GM19372 (cell line): ENCODE measurements at regions not wholly inside any gene's neighbourhood (a gene's known extent, or its start where the extent isn't known, plus 50 kb on each side); places are given as distances from the start of the nearest gene placed in this dataset.
"Not testable (repeated sequence)": the region's sequence is repeated elsewhere in the genome, so short reads cannot be mapped to it uniquely, and the experiment has no call there.

ENCODE experiments used
- ATAC-seq: cut with Tn5 transposase; IDR thresholded peaks from one replicate; pipeline ENCODE4 v1.9.1; 2021; ENCODE audit warnings: mild to moderate bottlenecking, low read depth, moderate library complexity; ENCODE audit not compliant: unreplicated experiment

DNA sequence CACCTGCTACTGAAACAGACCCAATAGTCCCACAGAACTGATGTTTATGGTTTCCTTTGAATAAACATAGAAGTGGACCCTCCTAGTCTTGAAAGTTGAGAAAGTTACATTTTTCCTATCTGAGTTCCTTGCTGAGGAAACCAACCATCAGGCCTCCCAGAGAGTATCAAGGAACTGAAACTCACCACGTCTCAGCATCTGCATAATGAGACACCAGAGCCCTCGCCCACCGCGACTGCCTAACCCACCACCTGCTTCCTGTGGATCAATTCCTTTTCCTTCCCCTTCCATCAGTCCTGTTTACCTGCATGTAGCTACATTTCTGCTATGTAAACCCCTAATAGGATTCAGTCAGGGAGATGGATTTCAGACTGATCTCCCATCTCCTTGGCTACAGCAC lies 443.2 kb upstream of the TMEM132C start:
- no peak for ATAC-seq

DNA sequence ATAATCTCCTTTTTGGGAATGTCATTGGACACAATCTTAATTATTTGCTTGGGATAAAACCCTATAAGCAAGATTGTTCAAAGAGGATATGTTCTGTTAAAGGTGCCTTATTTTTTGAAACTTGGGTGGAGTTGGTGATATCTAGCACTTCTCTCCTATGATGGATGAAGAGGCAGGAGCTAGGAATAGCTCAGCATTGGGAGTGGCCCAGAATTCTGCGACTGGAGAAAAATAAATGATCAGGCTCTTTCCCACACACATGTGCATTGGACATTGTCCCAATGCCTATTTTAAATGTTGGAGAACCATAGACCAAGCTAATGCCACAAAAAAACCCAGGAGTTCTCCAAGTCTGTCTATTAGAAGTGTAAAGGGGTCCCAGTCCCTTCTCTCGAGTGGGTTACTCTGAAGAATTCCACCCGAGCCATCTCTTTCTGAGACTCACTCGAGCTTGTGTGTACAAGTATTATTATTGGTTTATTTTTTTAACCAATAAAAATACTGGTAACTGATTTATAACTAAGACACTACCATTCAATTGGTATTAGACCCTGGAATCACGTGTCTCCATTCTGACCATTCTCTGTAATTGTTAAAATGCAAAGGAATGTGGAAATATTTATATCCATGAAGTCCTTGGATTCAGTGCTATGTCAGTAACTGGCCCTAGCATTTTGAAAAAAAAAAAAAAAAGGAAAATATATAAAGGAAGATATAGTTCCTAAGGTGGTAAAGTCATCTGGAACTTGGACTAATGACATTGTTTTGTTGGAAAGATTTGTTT lies 437.5 kb upstream of the TMEM132C start:
- ATAC-seq: no peak

DNA sequence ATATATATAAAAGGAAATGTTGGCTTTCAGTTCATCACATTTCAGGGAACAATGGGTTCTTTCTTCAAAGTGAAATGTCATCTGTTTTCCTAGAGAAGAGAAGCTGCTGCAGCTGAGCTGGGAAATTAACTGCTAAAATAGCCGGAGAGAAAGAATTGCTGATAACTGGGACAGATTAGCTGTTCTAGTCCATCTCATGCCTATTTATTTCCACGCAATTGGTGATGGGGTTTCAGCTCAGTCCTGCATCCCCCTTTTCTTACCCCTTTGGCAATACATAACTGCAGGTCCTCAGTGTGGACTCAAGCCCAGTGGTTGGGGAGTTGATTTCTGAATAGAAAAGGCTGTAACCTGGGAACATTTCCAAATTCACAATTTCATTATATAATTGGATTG lies 436.9 kb upstream of the TMEM132C start:
- no peak for ATAC-seq

GRCh38 chr12:127830730-127831129 lies 436.2 kb upstream of the TMEM132C start:
- ATAC-seq: no peak

DNA sequence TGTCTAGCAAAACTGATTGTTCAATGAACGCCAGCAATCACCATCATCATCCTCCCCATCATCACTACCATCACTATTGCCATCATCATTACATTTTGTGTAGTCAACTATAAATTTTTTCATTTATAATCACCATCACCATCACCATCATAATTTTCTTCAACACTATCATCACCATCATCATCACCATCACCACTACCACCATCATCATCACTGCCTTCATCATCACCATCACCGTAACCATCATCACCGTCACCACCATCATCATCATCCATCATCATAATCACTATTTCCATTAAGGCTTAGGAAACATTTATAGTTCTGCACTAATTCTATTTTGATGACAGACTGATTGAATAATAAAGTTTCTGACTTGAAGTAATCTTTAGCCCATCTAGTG lies 434.8 kb upstream of the TMEM132C start:
- ATAC-seq: no peak

- not testable (repeated sequence) for ATAC-seq
These were observed 430.2 kb upstream of the TMEM132C start for GRCh38 chr12:127836802-127837201.

GRCh38 chr12:127857661-127858060 lies 409.3 kb upstream of the TMEM132C start:
- no peak for ATAC-seq

- ATAC-seq: no peak
These were observed 406.4 kb upstream of the TMEM132C start for GRCh38 chr12:127860536-127860935.

DNA sequence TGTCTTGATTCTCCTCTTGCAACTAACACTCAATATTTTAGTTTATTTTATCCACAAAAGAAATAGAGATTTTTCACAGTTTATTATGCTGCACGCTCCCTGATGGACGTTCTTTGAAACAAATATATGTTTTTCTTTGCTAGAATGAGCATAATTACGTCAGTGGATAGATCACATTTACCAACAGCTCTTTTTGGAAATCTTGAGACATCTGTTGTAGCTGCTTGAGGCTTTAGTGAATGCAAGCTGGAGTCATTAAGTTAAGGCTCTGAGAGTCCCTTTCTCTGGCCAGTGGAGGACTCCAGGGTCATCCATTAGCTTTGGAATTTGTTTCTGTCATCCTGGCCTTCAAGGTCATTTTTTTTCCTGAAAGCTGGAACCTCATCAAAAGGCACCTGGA lies 405.6 kb upstream of the TMEM132C start:
- no peak for ATAC-seq

DNA sequence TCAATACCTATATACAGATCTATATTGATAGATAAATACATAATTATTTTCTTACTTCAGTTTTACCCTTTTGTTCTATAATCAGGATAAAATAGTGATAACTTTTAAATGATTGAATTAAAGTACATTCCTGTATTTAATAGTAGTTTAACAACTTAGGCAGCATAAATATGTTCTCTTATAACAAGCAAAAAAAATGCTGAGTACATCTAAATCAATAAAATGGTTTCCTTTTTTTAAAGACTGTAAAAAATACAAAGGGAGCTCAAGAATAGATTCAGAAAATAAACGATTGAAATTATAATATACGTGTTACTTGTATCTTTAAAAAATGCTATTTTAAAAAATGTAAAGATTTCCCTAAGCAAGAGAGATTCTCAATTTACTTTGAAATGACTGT lies 393.7 kb upstream of the TMEM132C start:
- no peak for ATAC-seq

GRCh38 chr12:127881371-127882140 lies 385.4 kb upstream of the TMEM132C start:
- no peak for ATAC-seq

- ATAC-seq: no peak
These were observed 384.0 kb upstream of the TMEM132C start for GRCh38 chr12:127883013-127883412.

GRCh38 chr12:127885954-127886750 lies 380.8 kb upstream of the TMEM132C start:
- ATAC-seq: no peak

- ATAC-seq: no peak
These were observed 380.1 kb upstream of the TMEM132C start for GRCh38 chr12:127886827-127887226.

DNA sequence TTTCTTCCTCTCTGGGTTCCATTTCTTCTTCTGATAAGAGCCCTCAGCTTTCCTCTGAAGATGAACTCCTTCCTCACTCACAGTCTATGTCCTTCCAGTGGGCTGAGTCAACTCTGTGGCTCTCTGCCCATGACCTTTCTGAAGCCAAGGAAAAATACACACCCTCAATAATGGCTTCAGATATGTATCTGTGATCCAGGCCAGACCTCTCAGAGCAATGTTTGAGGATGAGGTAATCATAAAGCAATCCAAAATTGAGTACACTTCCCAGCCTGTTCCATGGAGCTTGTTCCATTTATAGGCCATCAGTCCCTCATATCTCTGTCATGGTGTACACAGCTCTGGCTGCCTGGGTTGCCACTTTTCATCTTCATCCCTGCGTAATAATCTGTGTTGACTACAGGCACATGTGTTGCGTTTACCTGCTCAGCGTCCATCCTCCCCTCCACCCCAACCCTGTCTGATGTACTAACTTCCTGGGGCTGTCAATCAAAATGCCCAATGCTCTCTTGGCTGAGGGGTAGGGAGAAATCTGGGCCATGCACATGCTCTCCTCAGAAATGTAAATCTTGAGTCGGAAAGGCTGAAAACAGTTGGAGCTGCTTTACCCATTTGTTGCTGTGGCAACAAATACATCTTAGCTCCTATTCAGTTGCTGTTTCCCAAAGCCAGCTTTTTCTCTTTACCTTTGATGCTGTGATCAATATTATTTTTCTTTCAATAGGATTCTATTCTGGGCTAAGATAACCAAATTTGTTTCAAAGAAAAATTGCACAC lies 377.8 kb upstream of the TMEM132C start:
- no peak for ATAC-seq

GRCh38 chr12:127893895-127894609 lies 372.9 kb upstream of the TMEM132C start:
- ATAC-seq: no peak

DNA sequence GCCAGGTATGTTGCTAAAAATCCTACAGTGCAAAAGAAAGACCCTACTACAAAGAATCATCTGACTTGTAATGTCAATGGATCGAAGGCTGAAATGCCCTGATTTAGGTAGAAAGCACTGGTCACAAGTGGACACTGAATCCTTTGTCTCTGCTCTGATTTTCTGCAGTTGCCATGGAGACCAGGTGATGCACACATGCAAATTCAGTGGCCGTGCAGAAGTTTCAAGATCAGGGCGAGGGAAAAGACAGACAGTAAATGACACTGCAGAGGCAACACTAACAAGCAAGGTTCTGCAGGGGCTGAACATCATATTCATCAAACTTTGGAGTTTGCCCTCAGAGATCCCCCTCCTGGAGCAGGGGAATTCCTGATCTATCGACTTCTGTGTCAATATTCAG lies 370.3 kb upstream of the TMEM132C start:
- ATAC-seq: no peak

- no peak for ATAC-seq
These were observed 368.4 kb upstream of the TMEM132C start for GRCh38 chr12:127898616-127899015.

DNA sequence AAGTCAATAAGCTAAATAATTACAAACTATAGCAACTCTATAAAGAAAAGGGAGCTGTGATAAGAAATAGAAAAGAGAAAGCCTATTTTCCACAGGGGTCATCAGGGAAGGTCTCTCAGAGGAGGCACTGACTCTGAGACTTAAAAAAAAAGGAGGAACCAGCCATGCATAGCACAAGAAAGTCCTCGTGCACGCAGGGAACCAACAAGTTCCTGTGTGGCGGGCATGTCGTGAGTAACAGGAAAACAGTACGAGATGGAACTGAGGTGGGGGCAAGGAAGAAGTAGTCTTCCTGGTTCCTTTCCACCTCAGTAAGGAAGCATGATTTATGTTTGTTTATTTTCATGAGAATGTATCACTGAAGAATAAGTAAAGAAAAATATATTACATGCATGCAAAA lies 367.0 kb upstream of the TMEM132C start:
- ATAC-seq: no peak

GRCh38 chr12:127900386-127900785 lies 366.6 kb upstream of the TMEM132C start:
- no peak for ATAC-seq
